MCF 10A (cell line): ENCODE measurements at regions not wholly inside any gene's neighbourhood (a gene's known extent, or its start where the extent isn't known, plus 50 kb on each side); places are given as distances from the start of the nearest gene placed in this dataset.

Experiments used
- BruUV-seq: library from RNA; stranded (reverse); fragments of 400-500 nt; replicated peaks from 2 replicates; lab custom pipeline; 2021; lab: Mats Ljungman, UMichigan
- CTCF ChIA-PET: fragments of 300-600 bp; sonication (Branson Sonifier 250); formaldehyde crosslinking; extraction: SDS; loops from one replicate; lab custom pipeline; 2021; ENCODE audit warnings: antibody characterized with exemption, inconsistent platforms; lab: Yijun Ruan, JAX
- POLR2A ChIA-PET: fragments of 300-600, 350-650 bp; sonication (Branson Sonifier 250); formaldehyde crosslinking; extraction: SDS; loops from one replicate; lab custom pipeline; 2020; ENCODE audit warnings: antibody characterized with exemption, inconsistent platforms; lab: Yijun Ruan, JAX
- DNase-seq: peaks from one replicate; pipeline ENCODE4 v3.0.0-alpha.2; 2018; ENCODE audit not compliant: unreplicated experiment
- H3K27ac Mint-ChIP-seq: one replicate; pipeline ENCODE4 v1.8.0; 2022; ENCODE audit warnings: mild to moderate bottlenecking, low read depth, mixed read lengths; ENCODE audit not compliant: unreplicated experiment
- H3K27me3 Mint-ChIP-seq: one replicate; pipeline ENCODE4 v1.8.0; 2022; ENCODE audit warnings: mixed read lengths; ENCODE audit not compliant: insufficient read depth, unreplicated experiment
- H3K36me3 Mint-ChIP-seq: one replicate; pipeline ENCODE4 v1.8.0; 2022; ENCODE audit warnings: mild to moderate bottlenecking, moderate library complexity, mixed read lengths; ENCODE audit not compliant: insufficient read depth, unreplicated experiment
- H3K4me1 Mint-ChIP-seq: one replicate; pipeline ENCODE4 v1.8.0; 2022; ENCODE audit warnings: mixed read lengths; ENCODE audit not compliant: insufficient read depth, unreplicated experiment
- H3K4me3 Mint-ChIP-seq: one replicate; pipeline ENCODE4 v1.8.0; 2022; ENCODE audit warnings: mild to moderate bottlenecking, moderate library complexity, mixed read lengths; ENCODE audit not compliant: unreplicated experiment
- H3K9me3 Mint-ChIP-seq: one replicate; pipeline ENCODE4 v1.8.0; 2022; ENCODE audit warnings: mixed read lengths; ENCODE audit not compliant: unreplicated experiment
- intact Hi-C: fragments of 100-400 bp; cut with micrococcal nuclease; formaldehyde crosslinking; loops from 2 replicates; pipeline ENCODE4 v1.14.1; 2022
- TF ChIP-seq, protein P1 (sequence below): fragments of 200-600 bp; IDR thresholded peaks from one replicate; pipeline ENCODE4 v1.8.0; 2022; ENCODE audit warnings: antibody characterized with exemption, mild to moderate bottlenecking; ENCODE audit not compliant: unreplicated experiment

- BruUV-seq = no TSS peak
- TF ChIP-seq, protein P1, sequence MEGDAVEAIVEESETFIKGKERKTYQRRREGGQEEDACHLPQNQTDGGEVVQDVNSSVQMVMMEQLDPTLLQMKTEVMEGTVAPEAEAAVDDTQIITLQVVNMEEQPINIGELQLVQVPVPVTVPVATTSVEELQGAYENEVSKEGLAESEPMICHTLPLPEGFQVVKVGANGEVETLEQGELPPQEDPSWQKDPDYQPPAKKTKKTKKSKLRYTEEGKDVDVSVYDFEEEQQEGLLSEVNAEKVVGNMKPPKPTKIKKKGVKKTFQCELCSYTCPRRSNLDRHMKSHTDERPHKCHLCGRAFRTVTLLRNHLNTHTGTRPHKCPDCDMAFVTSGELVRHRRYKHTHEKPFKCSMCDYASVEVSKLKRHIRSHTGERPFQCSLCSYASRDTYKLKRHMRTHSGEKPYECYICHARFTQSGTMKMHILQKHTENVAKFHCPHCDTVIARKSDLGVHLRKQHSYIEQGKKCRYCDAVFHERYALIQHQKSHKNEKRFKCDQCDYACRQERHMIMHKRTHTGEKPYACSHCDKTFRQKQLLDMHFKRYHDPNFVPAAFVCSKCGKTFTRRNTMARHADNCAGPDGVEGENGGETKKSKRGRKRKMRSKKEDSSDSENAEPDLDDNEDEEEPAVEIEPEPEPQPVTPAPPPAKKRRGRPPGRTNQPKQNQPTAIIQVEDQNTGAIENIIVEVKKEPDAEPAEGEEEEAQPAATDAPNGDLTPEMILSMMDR = no peak
- ChIA-PET CTCF (no interaction called here), POLR2A (no interaction called here)
- Mint-ChIP-seq H3K27me3 (no peaks in the 10 kb centered on the region), H3K9me3 (no peaks in the 10 kb centered on the region), H3K27ac (no peak overlapping the region), H3K36me3 (no peaks in the 10 kb centered on the region), H3K4me1 (no peaks in the 10 kb centered on the region), H3K4me3 (no peak overlapping the region)
- DNase-seq = no peak
- intact Hi-C loops = no loop called here
Measured at GRCh38 chr9:13383855-13384254, 104.4 kb upstream of the MPDZ start.

DNA sequence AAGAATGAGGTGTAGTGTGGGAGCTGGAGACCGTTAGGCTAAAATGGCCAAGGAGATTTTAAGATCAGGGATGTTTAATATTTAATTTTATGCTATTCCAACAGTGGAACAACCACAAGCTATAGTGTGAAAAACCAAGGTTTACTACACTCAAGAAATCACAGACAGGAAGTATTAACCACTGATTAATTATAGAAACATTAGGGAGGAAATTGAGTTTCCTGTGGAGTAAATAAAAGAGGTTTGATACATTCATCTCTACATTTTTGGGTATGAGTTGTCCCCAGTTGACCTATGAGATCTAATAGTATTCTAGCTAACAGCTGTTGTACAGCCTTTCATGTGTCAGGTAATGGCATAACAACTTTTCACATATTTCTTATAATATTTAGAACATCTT lies 103.7 kb upstream of the MPDZ start:
- Mint-ChIP-seq H3K4me3 (no peak overlapping the region), H3K9me3 (no peaks in the 10 kb centered on the region), H3K27me3 (no peaks in the 10 kb centered on the region), H3K4me1 (no peaks in the 10 kb centered on the region), H3K27ac (no peak overlapping the region), H3K36me3 (no peaks in the 10 kb centered on the region)
- intact Hi-C loops = no loop called here
- ChIA-PET CTCF (interaction anchor here (0.5 kb wide), 1 partner anchor 1386 kb away, joined by 3 read pairs; no protein-coding TSS in a partner anchor), POLR2A (no interaction called here)
- TF ChIP-seq, protein P1 = no peak
- BruUV-seq = no TSS peak
- no peak for DNase-seq

DNA sequence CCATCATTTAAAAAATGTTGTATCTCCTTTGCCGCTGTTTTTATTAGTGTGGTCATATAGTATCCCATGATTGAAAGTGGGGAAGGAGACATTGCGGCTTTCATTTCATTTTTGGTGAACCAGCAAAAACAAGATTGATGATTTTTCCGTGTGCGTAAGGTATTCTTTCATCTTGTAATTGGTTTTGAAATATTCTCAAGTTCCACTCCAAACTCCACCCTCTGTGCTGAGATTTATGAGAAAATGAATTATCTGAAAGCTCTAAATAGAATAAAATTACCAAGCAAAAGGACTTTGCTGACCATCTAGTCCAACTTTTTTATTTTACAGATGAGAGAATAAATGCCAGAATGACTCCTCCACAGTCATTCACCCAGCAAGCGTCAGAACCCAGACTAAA lies 103.1 kb upstream of the MPDZ start:
- intact Hi-C loops = no loop called here
- BruUV-seq = no TSS peak
- CTCF ChIA-PET = interaction anchor here (0.5 to 0.7 kb wide), 2 partner anchors 1191 to 1387 kb away, joined by 3 read pairs; no protein-coding TSS in a partner anchor
- no peaks in the 10 kb centered on the region for H3K4me1 Mint-ChIP-seq
- H3K4me3 Mint-ChIP-seq = no peak overlapping the region
- no peaks in the 10 kb centered on the region for H3K9me3 Mint-ChIP-seq
- H3K36me3 Mint-ChIP-seq = no peaks in the 10 kb centered on the region
- H3K27ac Mint-ChIP-seq = no peak overlapping the region
- DNase-seq = no peak
- H3K27me3 Mint-ChIP-seq = no peaks in the 10 kb centered on the region
- TF ChIP-seq, protein P1 = no peak
- POLR2A ChIA-PET = no interaction called here

- intact Hi-C loops = no loop called here
- TF ChIP-seq, protein P1 = no peak
- no peaks in the 10 kb centered on the region for H3K4me1 Mint-ChIP-seq
- H3K9me3 Mint-ChIP-seq = no peaks in the 10 kb centered on the region
- H3K27ac Mint-ChIP-seq = no peak overlapping the region
- no peaks in the 10 kb centered on the region for H3K36me3 Mint-ChIP-seq
- ChIA-PET CTCF (no interaction called here), POLR2A (no interaction called here)
- no peaks in the 10 kb centered on the region for H3K27me3 Mint-ChIP-seq
- DNase-seq = no peak
- BruUV-seq = no TSS peak
- no peak overlapping the region for H3K4me3 Mint-ChIP-seq
Measured at GRCh38 chr9:13380903-13381302, 101.4 kb upstream of the MPDZ start.
